Calu3 (cell line): ENCODE measurements at regions not wholly inside any gene's neighbourhood (a gene's known extent, or its start where the extent isn't known, plus 50 kb on each side); places are given as distances from the start of the nearest gene placed in this dataset.

Source experiments
- BruUV-seq: library from RNA; stranded (reverse); fragments of 400-500 nt; replicated peaks from 2 replicates; lab custom pipeline; 2021; lab: Mats Ljungman, UMichigan
- CTCF ChIA-PET: fragments of 300-600 bp; sonication (Branson Sonifier 250); formaldehyde crosslinking; loops from one replicate; lab custom pipeline; 2022; ENCODE audit warnings: antibody characterized with exemption; lab: Charles Lee
- DNase-seq: peaks from one replicate; pipeline ENCODE4 v3.0.0; 2022
- H3K27ac Mint-ChIP-seq: one replicate; pipeline ENCODE4 v1.8.0; 2022; ENCODE audit warnings: mixed read lengths; ENCODE audit not compliant: unreplicated experiment
- H3K27me3 Mint-ChIP-seq: one replicate; pipeline ENCODE4 v1.8.0; 2022; ENCODE audit warnings: mixed read lengths; ENCODE audit not compliant: unreplicated experiment
- H3K36me3 Mint-ChIP-seq: one replicate; pipeline ENCODE4 v1.8.0; 2022; ENCODE audit warnings: mild to moderate bottlenecking, moderate library complexity, mixed read lengths; ENCODE audit not compliant: insufficient read depth, unreplicated experiment
- H3K4me1 Mint-ChIP-seq: one replicate; pipeline ENCODE4 v1.8.0; 2022; ENCODE audit warnings: mild to moderate bottlenecking, low read depth, mixed read lengths; ENCODE audit not compliant: unreplicated experiment
- H3K4me3 Mint-ChIP-seq: one replicate; pipeline ENCODE4 v1.8.0; 2022; ENCODE audit warnings: mild to moderate bottlenecking, low read depth, moderate library complexity, mixed read lengths; ENCODE audit not compliant: unreplicated experiment
- H3K9me3 Mint-ChIP-seq: one replicate; pipeline ENCODE4 v1.8.0; 2022; ENCODE audit warnings: low read depth, mixed read lengths; ENCODE audit not compliant: unreplicated experiment
- CTCF ChIP-seq: fragments of 200-600 bp; IDR thresholded peaks from one replicate; pipeline ENCODE4 v1.8.0; 2022; ENCODE audit warnings: antibody characterized with exemption; ENCODE audit not compliant: unreplicated experiment
- intact Hi-C: fragments of 100-400 bp; cut with micrococcal nuclease; formaldehyde crosslinking; loops from one replicate; pipeline ENCODE4 v1.10.0; 2022; ENCODE audit not compliant: unreplicated experiment

- no peak overlapping the region for H3K4me3 Mint-ChIP-seq
- H3K36me3 Mint-ChIP-seq, result no peaks in the 10 kb centered on the region
- no peak for DNase-seq
- TF ChIP-seq CTCF, result no peak
- intact Hi-C loops, result no loop called here
- no peaks in the 10 kb centered on the region for H3K27me3 Mint-ChIP-seq
- no peaks in the 10 kb centered on the region for H3K9me3 Mint-ChIP-seq
- CTCF ChIA-PET, result no interaction called here
- H3K27ac Mint-ChIP-seq, result no peak overlapping the region
- BruUV-seq, result no TSS peak
- H3K4me1 Mint-ChIP-seq, result no peaks in the 10 kb centered on the region
Observed at GRCh38 chr13:84431646-84432045, 549.4 kb upstream of the SLITRK1 start.

- no TSS peak for BruUV-seq
- CTCF ChIA-PET, result no interaction called here
- H3K27ac Mint-ChIP-seq, result no peak overlapping the region
- no peaks in the 10 kb centered on the region for H3K36me3 Mint-ChIP-seq
- TF ChIP-seq CTCF, result no peak
- no peak for DNase-seq
- no peaks in the 10 kb centered on the region for H3K4me1 Mint-ChIP-seq
- no peak overlapping the region for H3K4me3 Mint-ChIP-seq
- H3K9me3 Mint-ChIP-seq, result no peaks in the 10 kb centered on the region
- H3K27me3 Mint-ChIP-seq, result no peaks in the 10 kb centered on the region
- intact Hi-C loops, result no loop called here
Observed at GRCh38 chr13:84430446-84430845, 548.2 kb upstream of the SLITRK1 start.

GRCh38 chr13:84430015-84430414, 547.7 kb upstream of the SLITRK1 start:
- CTCF ChIA-PET, result no interaction called here
- TF ChIP-seq CTCF, result no peak
- BruUV-seq, result no TSS peak
- Mint-ChIP-seq H3K4me1 (no peaks in the 10 kb centered on the region), H3K36me3 (no peaks in the 10 kb centered on the region), H3K9me3 (no peaks in the 10 kb centered on the region), H3K27me3 (no peaks in the 10 kb centered on the region), H3K4me3 (no peak overlapping the region), H3K27ac (no peak overlapping the region)
- no peak for DNase-seq
- intact Hi-C loops, result no loop called here

GRCh38 chr13:84418041-84418440, 535.8 kb upstream of the SLITRK1 start:
- H3K36me3 Mint-ChIP-seq, result no peaks in the 10 kb centered on the region
- CTCF ChIA-PET, result no interaction called here
- no peak for DNase-seq
- intact Hi-C loops, result no loop called here
- no TSS peak for BruUV-seq
- H3K4me3 Mint-ChIP-seq, result no peak overlapping the region
- H3K4me1 Mint-ChIP-seq, result no peaks in the 10 kb centered on the region
- no peaks in the 10 kb centered on the region for H3K27me3 Mint-ChIP-seq
- no peak overlapping the region for H3K27ac Mint-ChIP-seq
- TF ChIP-seq CTCF, result no peak
- peaks cover 2% of the 10 kb centered on the region for H3K9me3 Mint-ChIP-seq
